ENCODE measurements at regions not wholly inside any gene's neighbourhood (a gene's known extent, or its start where the extent isn't known, plus 50 kb on each side); places are given as distances from the start of the nearest gene placed in this dataset.

DNA sequence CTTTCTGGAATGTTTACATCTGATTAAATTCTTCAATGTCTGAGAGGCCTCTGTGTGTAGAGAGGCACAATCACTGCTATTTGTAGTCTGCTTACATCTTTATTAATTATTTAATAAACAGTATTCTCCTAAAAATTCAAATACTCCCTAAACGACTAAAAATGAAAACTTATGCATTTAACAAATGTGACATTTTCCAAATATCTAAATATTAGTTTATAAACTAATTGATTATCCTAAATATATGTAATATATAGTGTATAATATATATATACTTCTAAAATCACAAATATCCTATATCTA is 57.7 kb upstream of the ZBED3 start:
- H3K36me3 ChIP-seq (ENCODE audit: control insufficient read depth, low read length): no peaks in the 10 kb centered on the region
- TF ChIP-seq, protein P1, sequence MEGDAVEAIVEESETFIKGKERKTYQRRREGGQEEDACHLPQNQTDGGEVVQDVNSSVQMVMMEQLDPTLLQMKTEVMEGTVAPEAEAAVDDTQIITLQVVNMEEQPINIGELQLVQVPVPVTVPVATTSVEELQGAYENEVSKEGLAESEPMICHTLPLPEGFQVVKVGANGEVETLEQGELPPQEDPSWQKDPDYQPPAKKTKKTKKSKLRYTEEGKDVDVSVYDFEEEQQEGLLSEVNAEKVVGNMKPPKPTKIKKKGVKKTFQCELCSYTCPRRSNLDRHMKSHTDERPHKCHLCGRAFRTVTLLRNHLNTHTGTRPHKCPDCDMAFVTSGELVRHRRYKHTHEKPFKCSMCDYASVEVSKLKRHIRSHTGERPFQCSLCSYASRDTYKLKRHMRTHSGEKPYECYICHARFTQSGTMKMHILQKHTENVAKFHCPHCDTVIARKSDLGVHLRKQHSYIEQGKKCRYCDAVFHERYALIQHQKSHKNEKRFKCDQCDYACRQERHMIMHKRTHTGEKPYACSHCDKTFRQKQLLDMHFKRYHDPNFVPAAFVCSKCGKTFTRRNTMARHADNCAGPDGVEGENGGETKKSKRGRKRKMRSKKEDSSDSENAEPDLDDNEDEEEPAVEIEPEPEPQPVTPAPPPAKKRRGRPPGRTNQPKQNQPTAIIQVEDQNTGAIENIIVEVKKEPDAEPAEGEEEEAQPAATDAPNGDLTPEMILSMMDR (IDR thresholded peaks at IDR 0.05; ENCODE audit: low read depth, low read length, poor library complexity, severe bottlenecking): no peak
- no peak for TF ChIP-seq EZH2phosphoT487 (IDR thresholded peaks at IDR 0.05; ENCODE audit: borderline replicate concordance, low read length)

DNA sequence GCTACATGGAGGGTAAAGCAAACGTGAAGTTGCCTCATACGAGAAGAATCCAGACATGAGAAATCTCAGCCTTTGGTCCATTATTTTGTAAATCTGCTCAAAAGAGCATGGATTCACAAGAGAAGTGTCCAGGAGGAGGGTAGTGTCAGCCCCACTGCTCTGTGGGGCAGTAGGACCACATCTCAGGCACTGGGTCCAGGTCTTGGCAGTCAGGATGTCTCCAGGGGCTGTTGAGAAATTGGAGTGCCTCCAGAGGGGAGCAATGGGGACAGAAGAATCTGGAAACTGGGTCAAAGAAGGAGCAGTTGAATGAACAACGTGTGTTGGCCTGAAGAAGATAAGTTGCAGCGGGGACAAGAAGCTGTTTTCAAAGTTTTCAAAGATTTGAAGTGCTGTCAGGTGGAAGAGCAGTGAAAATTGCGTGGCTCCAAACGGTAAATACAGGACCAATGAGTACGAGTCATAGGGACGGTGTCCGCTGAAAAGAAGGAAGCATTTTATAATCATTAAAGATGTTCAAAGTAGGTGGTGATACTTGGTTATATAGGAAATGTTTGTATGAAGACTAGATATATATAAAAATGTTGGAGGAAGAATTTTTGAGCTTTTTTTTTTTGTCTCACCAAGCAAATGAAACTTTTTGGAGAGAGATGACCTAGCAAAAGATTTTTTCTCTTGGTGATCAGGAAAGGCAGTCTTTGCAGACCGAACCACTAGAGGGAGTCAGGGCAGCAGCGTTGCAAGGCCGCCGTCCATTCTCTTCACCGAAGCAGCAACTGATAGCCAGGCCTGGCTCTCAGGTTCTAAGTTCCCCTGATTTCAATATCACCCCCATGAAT is 57.1 kb upstream of the ZBED3 start:
- no peaks in the 10 kb centered on the region for H4K20me1 ChIP-seq (ENCODE audit: control insufficient read depth, insufficient read depth, low read depth, low read length)

More for the DNA sequence above, 57.7 kb upstream of the ZBED3 start:
- Histone ChIP-seq H3K27ac (ENCODE audit: low read depth, low read length) (no peak overlapping the region), H4K20me1 (ENCODE audit: control insufficient read depth, insufficient read depth, low read depth, low read length) (no peaks in the 10 kb centered on the region), H3K79me2 (ENCODE audit: control insufficient read depth, low read length) (no peaks in the 10 kb centered on the region), H3K9me3 (ENCODE audit: control insufficient read depth, insufficient read depth, low read length) (no peaks in the 10 kb centered on the region), H3K4me2 (ENCODE audit: low read length) (no peak overlapping the region), H3F3A (ENCODE audit: control insufficient read depth, insufficient read depth) (no peaks in the 10 kb centered on the region), H3K4me1 (ENCODE audit: control insufficient read depth, low read length) (no peaks in the 10 kb centered on the region), H3K9me2 (replicated peaks; ENCODE audit: control insufficient read depth, low read length) (no peaks in the 10 kb centered on the region), H3K4me3 (ENCODE audit: low read length) (no peak overlapping the region), H3K27me3 (ENCODE audit: control insufficient read depth, low read length) (no peaks in the 10 kb centered on the region)

DNA sequence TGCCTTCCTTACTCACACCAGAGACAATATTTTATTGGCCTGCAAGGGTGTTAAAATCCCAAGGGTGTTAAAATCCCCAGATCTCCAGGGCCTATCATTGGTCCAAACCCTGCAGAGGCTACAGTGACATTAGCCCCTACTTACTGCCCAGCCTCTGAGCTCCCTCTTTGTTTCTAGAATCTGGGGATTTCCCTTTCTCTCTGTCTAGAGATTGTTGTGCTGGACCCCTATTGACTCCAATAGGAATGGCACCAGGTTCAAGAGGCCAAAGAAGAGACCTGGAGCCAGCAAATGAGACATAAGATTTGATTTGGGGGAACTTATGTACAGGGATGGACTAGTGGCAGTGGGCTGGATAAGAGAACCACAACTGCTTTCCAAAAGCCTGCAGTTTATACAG is 53.3 kb upstream of the ZBED3 start:
- no peaks in the 10 kb centered on the region for H3K9me3 ChIP-seq (ENCODE audit: control insufficient read depth, insufficient read depth, low read length)
- TF ChIP-seq, protein P1 (IDR thresholded peaks at IDR 0.05; ENCODE audit: low read depth, low read length, poor library complexity, severe bottlenecking): no peak
- no peak for TF ChIP-seq EZH2phosphoT487 (IDR thresholded peaks at IDR 0.05; ENCODE audit: borderline replicate concordance, low read length)
- no peaks in the 10 kb centered on the region for H3K79me2 ChIP-seq (ENCODE audit: control insufficient read depth, low read length)
- H3K36me3 ChIP-seq (ENCODE audit: control insufficient read depth, low read length): no peaks in the 10 kb centered on the region
- 0 out of 2 replicates have a peak, but pooled peaks cover 6% of the 10 kb centered on the region for H3K4me1 ChIP-seq (ENCODE audit: control insufficient read depth, low read length)
- no peaks in the 10 kb centered on the region for H3K27me3 ChIP-seq (ENCODE audit: control insufficient read depth, low read length)
- H3K4me3 ChIP-seq (ENCODE audit: low read length): no peak overlapping the region
- no peaks in the 10 kb centered on the region for H4K20me1 ChIP-seq (ENCODE audit: control insufficient read depth, insufficient read depth, low read depth, low read length)
- H3F3A ChIP-seq (ENCODE audit: control insufficient read depth, insufficient read depth): no peaks in the 10 kb centered on the region
- H3K27ac ChIP-seq (ENCODE audit: low read depth, low read length): no peak overlapping the region
- no peak overlapping the region for H3K4me2 ChIP-seq (ENCODE audit: low read length)
- no peaks in the 10 kb centered on the region for H3K9me2 ChIP-seq (replicated peaks; ENCODE audit: control insufficient read depth, low read length)

More for the DNA sequence above, 57.1 kb upstream of the ZBED3 start:
- Histone ChIP-seq H3K4me3 (ENCODE audit: low read length) (no peak overlapping the region), H3K4me1 (ENCODE audit: control insufficient read depth, low read length) (no peaks in the 10 kb centered on the region), H3K9me3 (ENCODE audit: control insufficient read depth, insufficient read depth, low read length) (no peaks in the 10 kb centered on the region), H3F3A (ENCODE audit: control insufficient read depth, insufficient read depth) (no peaks in the 10 kb centered on the region), H3K27me3 (ENCODE audit: control insufficient read depth, low read length) (no peaks in the 10 kb centered on the region), H3K36me3 (ENCODE audit: control insufficient read depth, low read length) (no peaks in the 10 kb centered on the region), H3K27ac (ENCODE audit: low read depth, low read length) (no peak overlapping the region), H3K9me2 (replicated peaks; ENCODE audit: control insufficient read depth, low read length) (no peaks in the 10 kb centered on the region), H3K79me2 (ENCODE audit: control insufficient read depth, low read length) (no peaks in the 10 kb centered on the region), H3K4me2 (ENCODE audit: low read length) (no peak overlapping the region)
- no peak for TF ChIP-seq EZH2phosphoT487 (IDR thresholded peaks at IDR 0.05; ENCODE audit: borderline replicate concordance, low read length)
- TF ChIP-seq, protein P1 (IDR thresholded peaks at IDR 0.05; ENCODE audit: low read depth, low read length, poor library complexity, severe bottlenecking): peak; percentile 80
